ENCODE measurements at regions not wholly inside any gene's neighbourhood (a gene's known extent, or its start where the extent isn't known, plus 50 kb on each side); places are given as distances from the start of the nearest gene placed in this dataset.

GRCh38 chr4:97479388-97479787, 663.9 kb downstream of the STPG2 start:
- Histone ChIP-seq H3K9me2 (replicated peaks; ENCODE audit: low read depth, low read length) (no peaks in the 10 kb centered on the region), H3K36me3 (ENCODE audit: insufficient read depth, low read length) (no peaks in the 10 kb centered on the region), H3K79me2 (ENCODE audit: insufficient read depth, low read length) (no peaks in the 10 kb centered on the region), H3F3A (ENCODE audit: low read depth) (no peaks in the 10 kb centered on the region), H3K4me1 (ENCODE audit: insufficient read depth, low read length, poor library complexity, severe bottlenecking) (no peaks in the 10 kb centered on the region), H3K9me3 (ENCODE audit: insufficient read depth, low read depth, low read length) (no peaks in the 10 kb centered on the region), H4K20me1 (ENCODE audit: insufficient read depth, low read length, poor library complexity, severe bottlenecking) (no peaks in the 10 kb centered on the region), H3K4me2 (ENCODE audit: low read depth, low read length, poor library complexity, severe bottlenecking) (no peak overlapping the region), H2AFZ (ENCODE audit: low read length) (no peak overlapping the region), H3K4me3 (ENCODE audit: low read length, poor library complexity, severe bottlenecking) (no peak overlapping the region), H3K9ac (ENCODE audit: low read depth, low read length, poor library complexity, severe bottlenecking) (no peak overlapping the region), H3K27me3 (ENCODE audit: insufficient read depth, low read length, poor library complexity, severe bottlenecking) (no peaks in the 10 kb centered on the region)
- TF ChIP-seq CTCF (conservative IDR thresholded peaks at IDR 0.05; ENCODE audit: low read length) (no peak), EZH2phosphoT487 (IDR thresholded peaks at IDR 0.05; ENCODE audit: borderline replicate concordance) (no peak)

- no peaks in the 10 kb centered on the region for H3K36me3 ChIP-seq (ENCODE audit: insufficient read depth, low read length)
These were observed 651.4 kb downstream of the STPG2 start for GRCh38 chr4:97491856-97492255.

GRCh38 chr4:97493815-97494518, 649.3 kb downstream of the STPG2 start:
- no peaks in the 10 kb centered on the region for H3K27me3 ChIP-seq (ENCODE audit: insufficient read depth, low read length, poor library complexity, severe bottlenecking)
- H3F3A ChIP-seq (ENCODE audit: low read depth): no peaks in the 10 kb centered on the region
- no peaks in the 10 kb centered on the region for H3K4me1 ChIP-seq (ENCODE audit: insufficient read depth, low read length, poor library complexity, severe bottlenecking)
- no peak overlapping the region for H2AFZ ChIP-seq (ENCODE audit: low read length)
- no peak overlapping the region for H3K4me3 ChIP-seq (ENCODE audit: low read length, poor library complexity, severe bottlenecking)
- H3K36me3 ChIP-seq (ENCODE audit: insufficient read depth, low read length): no peaks in the 10 kb centered on the region
- H3K9me3 ChIP-seq (ENCODE audit: insufficient read depth, low read depth, low read length): no peaks in the 10 kb centered on the region
- no peak for TF ChIP-seq CTCF (conservative IDR thresholded peaks at IDR 0.05; ENCODE audit: low read length)
- no peak for TF ChIP-seq EZH2phosphoT487 (IDR thresholded peaks at IDR 0.05; ENCODE audit: borderline replicate concordance)
- no peaks in the 10 kb centered on the region for H4K20me1 ChIP-seq (ENCODE audit: insufficient read depth, low read length, poor library complexity, severe bottlenecking)
- H3K9me2 ChIP-seq (replicated peaks; ENCODE audit: low read depth, low read length): 0 out of 2 replicates have a peak, but pooled peaks cover 4% of the 10 kb centered on the region
- H3K79me2 ChIP-seq (ENCODE audit: insufficient read depth, low read length): no peaks in the 10 kb centered on the region
- H3K9ac ChIP-seq (ENCODE audit: low read depth, low read length, poor library complexity, severe bottlenecking): no peak overlapping the region
- H3K4me2 ChIP-seq (ENCODE audit: low read depth, low read length, poor library complexity, severe bottlenecking): no peak overlapping the region

More at GRCh38 chr4:97491856-97492255, 651.4 kb downstream of the STPG2 start:
- no peaks in the 10 kb centered on the region for H3F3A ChIP-seq (ENCODE audit: low read depth)
- no peak overlapping the region for H3K9ac ChIP-seq (ENCODE audit: low read depth, low read length, poor library complexity, severe bottlenecking)
- H3K27me3 ChIP-seq (ENCODE audit: insufficient read depth, low read length, poor library complexity, severe bottlenecking): no peaks in the 10 kb centered on the region
- no peak overlapping the region for H2AFZ ChIP-seq (ENCODE audit: low read length)
- no peaks in the 10 kb centered on the region for H3K4me1 ChIP-seq (ENCODE audit: insufficient read depth, low read length, poor library complexity, severe bottlenecking)
- no peaks in the 10 kb centered on the region for H3K9me3 ChIP-seq (ENCODE audit: insufficient read depth, low read depth, low read length)
- no peak for TF ChIP-seq EZH2phosphoT487 (IDR thresholded peaks at IDR 0.05; ENCODE audit: borderline replicate concordance)
- TF ChIP-seq CTCF (conservative IDR thresholded peaks at IDR 0.05; ENCODE audit: low read length): no peak
- 0 out of 2 replicates have a peak, but pooled peaks cover 4% of the 10 kb centered on the region for H3K9me2 ChIP-seq (replicated peaks; ENCODE audit: low read depth, low read length)
- no peaks in the 10 kb centered on the region for H3K79me2 ChIP-seq (ENCODE audit: insufficient read depth, low read length)
- no peak overlapping the region for H3K4me2 ChIP-seq (ENCODE audit: low read depth, low read length, poor library complexity, severe bottlenecking)
- no peak overlapping the region for H3K4me3 ChIP-seq (ENCODE audit: low read length, poor library complexity, severe bottlenecking)
- H4K20me1 ChIP-seq (ENCODE audit: insufficient read depth, low read length, poor library complexity, severe bottlenecking): no peaks in the 10 kb centered on the region
